Uterus (tissue), 2 donors: ENCODE measurements at regions not wholly inside any gene's neighbourhood (a gene's known extent, or its start where the extent isn't known, plus 50 kb on each side); places are given as distances from the start of the nearest gene placed in this dataset.

Experiments used
- POLR2A ChIP-seq, 2 donors: fragments of 450-650 bp; IDR thresholded peaks; one replicate each; pipeline ENCODE4 v1.6.1; 2016; ENCODE audit warnings: antibody characterized with exemption in 2 of 2, mild to moderate bottlenecking in 1 of 2, moderate library complexity in 1 of 2
- TF ChIP-seq, protein P1 (sequence below), 4 experiments: fragments of 200-600 bp in 2 of 4; fragments of 450-650 bp in 2 of 4; sonication (generic) in 2 of 4; IDR thresholded peaks; one replicate each; pipeline ENCODE4 v1.5.1; 2016 to 2019; ENCODE audit warnings: antibody characterized with exemption in 4 of 4, mild to moderate bottlenecking in 2 of 4, moderate library complexity in 1 of 4

- TF ChIP-seq, protein P1, sequence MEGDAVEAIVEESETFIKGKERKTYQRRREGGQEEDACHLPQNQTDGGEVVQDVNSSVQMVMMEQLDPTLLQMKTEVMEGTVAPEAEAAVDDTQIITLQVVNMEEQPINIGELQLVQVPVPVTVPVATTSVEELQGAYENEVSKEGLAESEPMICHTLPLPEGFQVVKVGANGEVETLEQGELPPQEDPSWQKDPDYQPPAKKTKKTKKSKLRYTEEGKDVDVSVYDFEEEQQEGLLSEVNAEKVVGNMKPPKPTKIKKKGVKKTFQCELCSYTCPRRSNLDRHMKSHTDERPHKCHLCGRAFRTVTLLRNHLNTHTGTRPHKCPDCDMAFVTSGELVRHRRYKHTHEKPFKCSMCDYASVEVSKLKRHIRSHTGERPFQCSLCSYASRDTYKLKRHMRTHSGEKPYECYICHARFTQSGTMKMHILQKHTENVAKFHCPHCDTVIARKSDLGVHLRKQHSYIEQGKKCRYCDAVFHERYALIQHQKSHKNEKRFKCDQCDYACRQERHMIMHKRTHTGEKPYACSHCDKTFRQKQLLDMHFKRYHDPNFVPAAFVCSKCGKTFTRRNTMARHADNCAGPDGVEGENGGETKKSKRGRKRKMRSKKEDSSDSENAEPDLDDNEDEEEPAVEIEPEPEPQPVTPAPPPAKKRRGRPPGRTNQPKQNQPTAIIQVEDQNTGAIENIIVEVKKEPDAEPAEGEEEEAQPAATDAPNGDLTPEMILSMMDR (IDR thresholded peaks at IDR 0.05) = no peak
- no peak for TF ChIP-seq POLR2A (IDR thresholded peaks at IDR 0.05)
Observed at GRCh38 chr19:31733591-31733990, 384.4 kb upstream of the TSHZ3 start.
